ENCODE measurements at regions not wholly inside any gene's neighbourhood (a gene's known extent, or its start where the extent isn't known, plus 50 kb on each side); places are given as distances from the start of the nearest gene placed in this dataset.

GRCh38 chr21:22393324-22393723, 1395.1 kb downstream of the NCAM2 start:
- H3K4me3 ChIP-seq (ENCODE audit: low read depth in 2 of 2, low read length in 2 of 2): no peak overlapping the region
- ATAC-seq: no peak
- ChIA-PET POLR2A (no interaction called here), CTCF (no interaction called here)
- no peak overlapping the region for H3K27ac ChIP-seq (ENCODE audit: low read length)
- no peak for DNase-seq (ENCODE audit: low read depth, low spot score)
- no peaks in the 10 kb centered on the region for H3K4me1 ChIP-seq (ENCODE audit: control insufficient read depth, insufficient read depth, low read length)
- H3K36me3 ChIP-seq (ENCODE audit: control insufficient read depth, insufficient read depth, low read length): no peaks in the 10 kb centered on the region
- BruUV-seq (replicated peaks): no TSS peak
- no peak for TF ChIP-seq SIN3A (IDR thresholded peaks at IDR 0.05; ENCODE audit: borderline replicate concordance, insufficient read depth, low read depth, low read length)
- TF ChIP-seq CTCF (IDR thresholded peaks at IDR 0.05): no peak
- TF ChIP-seq TCF7L2 (IDR thresholded peaks at IDR 0.05; ENCODE audit: low read depth, low read length): no peak
- no peak for TF ChIP-seq REST (IDR thresholded peaks at IDR 0.05; ENCODE audit: insufficient read depth in 1 of 2, low read depth in 2 of 2, low read length in 1 of 2)
- no peak for TF ChIP-seq POLR2AphosphoS5 (IDR thresholded peaks at IDR 0.05; ENCODE audit: low read depth, low read length)
- intact Hi-C loops (cut with micrococcal nuclease; ENCODE audit: unreplicated experiment) (no loop called here), in situ Hi-C loops (cut with HindIII; ENCODE audit: low pct_unique_long_range_greater_than_20kb, low sequenced_read_pairs) (no loop called here)
- no peaks in the 10 kb centered on the region for H3K27me3 ChIP-seq (ENCODE audit: control insufficient read depth, insufficient read depth, low read length)
- H3K9me3 ChIP-seq (ENCODE audit: control insufficient read depth, insufficient read depth, low read depth, low read length): no peaks in the 10 kb centered on the region

GRCh38 chr21:22395965-22396364, 1397.8 kb downstream of the NCAM2 start:
- no peaks in the 10 kb centered on the region for H3K4me1 ChIP-seq (ENCODE audit: control insufficient read depth, insufficient read depth, low read length)
- ChIA-PET CTCF (no interaction called here), POLR2A (no interaction called here)
- H3K27ac ChIP-seq (ENCODE audit: low read length): no peak overlapping the region
- DNase-seq (ENCODE audit: low read depth, low spot score) (no peak), ATAC-seq (no peak)
- TF ChIP-seq TCF7L2 (IDR thresholded peaks at IDR 0.05; ENCODE audit: low read depth, low read length) (no peak), REST (IDR thresholded peaks at IDR 0.05; ENCODE audit: insufficient read depth in 1 of 2, low read depth in 2 of 2, low read length in 1 of 2) (no peak), POLR2AphosphoS5 (IDR thresholded peaks at IDR 0.05; ENCODE audit: low read depth, low read length) (no peak), SIN3A (IDR thresholded peaks at IDR 0.05; ENCODE audit: borderline replicate concordance, insufficient read depth, low read depth, low read length) (no peak), CTCF (IDR thresholded peaks at IDR 0.05) (no peak)
- no peaks in the 10 kb centered on the region for H3K36me3 ChIP-seq (ENCODE audit: control insufficient read depth, insufficient read depth, low read length)
- in situ Hi-C loops (cut with HindIII; ENCODE audit: low pct_unique_long_range_greater_than_20kb, low sequenced_read_pairs): no loop called here
- H3K27me3 ChIP-seq (ENCODE audit: control insufficient read depth, insufficient read depth, low read length): no peaks in the 10 kb centered on the region
- no peaks in the 10 kb centered on the region for H3K9me3 ChIP-seq (ENCODE audit: control insufficient read depth, insufficient read depth, low read depth, low read length)
- intact Hi-C loops (cut with micrococcal nuclease; ENCODE audit: unreplicated experiment): no loop called here
- no peak overlapping the region for H3K4me3 ChIP-seq (ENCODE audit: low read depth in 2 of 2, low read length in 2 of 2)
- BruUV-seq (replicated peaks): no TSS peak

Measured in Panc1 (cell line).